ENCODE measurements at regions not wholly inside any gene's neighbourhood (a gene's known extent, or its start where the extent isn't known, plus 50 kb on each side); places are given as distances from the start of the nearest gene placed in this dataset.

- TF ChIP-seq EZH2 (IDR thresholded peaks at IDR 0.05; ENCODE audit: insufficient read depth, poor library complexity, severe bottlenecking) (no peak), EZH2phosphoT487 (IDR thresholded peaks at IDR 0.05; ENCODE audit: insufficient read depth, low read depth) (no peak)
Measured at GRCh38 chr12:127930122-127930521, 336.8 kb upstream of the TMEM132C start.

Measured in GM23248 (cell line).